ENCODE measurements at regions not wholly inside any gene's neighbourhood (a gene's known extent, or its start where the extent isn't known, plus 50 kb on each side); places are given as distances from the start of the nearest gene placed in this dataset.
A peak's percentile ranks its signal among the peaks of the same experiment; 100 is the strongest.

- no peak for TF ChIP-seq CTCF (IDR thresholded peaks at IDR 0.05; ENCODE audit: low read depth, low read length, missing control alignments)
- no peak for DNase-seq (ENCODE audit: extremely low read depth, low read depth)
- H3K4me3 ChIP-seq (replicated peaks; ENCODE audit: low read depth, low read length) = no peak overlapping the region
Measured at GRCh38 chr2:118179445-118179844, 91.2 kb downstream of the INSIG2 start.

- TF ChIP-seq CTCF (IDR thresholded peaks at IDR 0.05; ENCODE audit: low read depth, low read length, missing control alignments) = no peak
- no peak for DNase-seq (ENCODE audit: extremely low read depth, low read depth)
- no peak overlapping the region for H3K4me3 ChIP-seq (replicated peaks; ENCODE audit: low read depth, low read length)
Measured at GRCh38 chr2:118177884-118178283, 89.6 kb downstream of the INSIG2 start.

- no peak for TF ChIP-seq CTCF (IDR thresholded peaks at IDR 0.05; ENCODE audit: low read depth, low read length, missing control alignments)
- no peak for DNase-seq (ENCODE audit: extremely low read depth, low read depth)
- H3K4me3 ChIP-seq (replicated peaks; ENCODE audit: low read depth, low read length) = no peak overlapping the region
Measured at GRCh38 chr2:118177318-118177717, 89.0 kb downstream of the INSIG2 start.

- no peak for DNase-seq (ENCODE audit: extremely low read depth, low read depth)
- H3K4me3 ChIP-seq (replicated peaks; ENCODE audit: low read depth, low read length) = no peak overlapping the region
Measured at GRCh38 chr2:118176601-118177000, 88.3 kb downstream of the INSIG2 start.

GRCh38 chr2:118171546-118171945 lies 83.3 kb downstream of the INSIG2 start:
- no peak for DNase-seq (ENCODE audit: extremely low read depth, low read depth)
- no peak for TF ChIP-seq CTCF (IDR thresholded peaks at IDR 0.05; ENCODE audit: low read depth, low read length, missing control alignments)
- no peak overlapping the region for H3K4me3 ChIP-seq (replicated peaks; ENCODE audit: low read depth, low read length)

More at GRCh38 chr2:118176601-118177000, 88.3 kb downstream of the INSIG2 start:
- TF ChIP-seq CTCF (IDR thresholded peaks at IDR 0.05; ENCODE audit: low read depth, low read length, missing control alignments) = no peak

- H3K4me3 ChIP-seq (replicated peaks; ENCODE audit: low read depth, low read length) = no peak overlapping the region
- no peak for TF ChIP-seq CTCF (IDR thresholded peaks at IDR 0.05; ENCODE audit: low read depth, low read length, missing control alignments)
- no peak for DNase-seq (ENCODE audit: extremely low read depth, low read depth)
Measured at GRCh38 chr2:118169359-118170005, 81.2 kb downstream of the INSIG2 start.

GRCh38 chr2:118168615-118169014 lies 80.3 kb downstream of the INSIG2 start:
- TF ChIP-seq CTCF (IDR thresholded peaks at IDR 0.05; ENCODE audit: low read depth, low read length, missing control alignments) = no peak
- H3K4me3 ChIP-seq (replicated peaks; ENCODE audit: low read depth, low read length) = no peak overlapping the region
- DNase-seq (ENCODE audit: extremely low read depth, low read depth) = peak; percentile 9
